ENCODE measurements at regions not wholly inside any gene's neighbourhood (a gene's known extent, or its start where the extent isn't known, plus 50 kb on each side); places are given as distances from the start of the nearest gene placed in this dataset.

DNA sequence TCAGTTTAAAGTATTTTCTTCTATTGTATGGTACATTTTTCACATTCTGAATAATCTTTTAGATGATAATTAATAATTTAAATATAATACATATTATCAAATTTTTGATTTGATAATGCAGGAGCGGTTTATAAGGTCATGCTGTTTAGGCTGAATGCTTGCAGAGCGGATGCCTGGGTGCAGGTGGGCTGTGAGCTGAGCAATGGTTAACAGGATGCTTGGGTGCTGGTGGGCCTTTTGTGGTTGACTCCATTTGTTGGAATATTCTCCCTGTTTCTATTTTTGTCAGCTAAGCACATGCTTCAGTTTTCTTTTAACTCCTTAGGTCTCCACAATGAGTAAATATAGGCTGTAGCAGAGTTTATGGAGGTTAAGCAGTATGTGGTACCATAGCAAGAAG is 1549.3 kb downstream of the OTOL1 start:
- DNase-seq (ENCODE audit: low read depth), result no peak

DNA sequence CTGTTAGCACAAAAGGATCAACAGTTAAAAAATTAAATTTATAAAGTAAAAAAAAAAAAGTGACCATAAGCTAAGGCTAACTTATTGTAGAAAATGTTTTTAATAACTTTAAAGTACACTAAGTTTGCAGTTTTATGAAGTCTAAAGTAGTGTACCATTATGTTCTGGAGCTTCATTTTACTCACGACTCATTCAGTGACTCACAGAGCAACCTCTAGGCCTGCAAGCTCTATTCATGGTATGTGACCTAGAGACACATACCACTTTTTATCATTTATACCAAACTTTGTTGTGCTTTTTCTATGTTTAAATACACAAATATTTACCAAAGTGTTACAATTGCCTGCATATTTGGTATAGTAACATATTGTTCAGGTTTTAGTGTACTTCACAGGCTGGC is 1552.3 kb downstream of the OTOL1 start:
- H3K4me3 ChIP-seq (ENCODE audit: low read depth, low read length), result no peak overlapping the region
- DNase-seq (ENCODE audit: low read depth), result no peak

More for the DNA sequence above, 1549.3 kb downstream of the OTOL1 start:
- no peak overlapping the region for H3K4me3 ChIP-seq (ENCODE audit: low read depth, low read length)

DNA sequence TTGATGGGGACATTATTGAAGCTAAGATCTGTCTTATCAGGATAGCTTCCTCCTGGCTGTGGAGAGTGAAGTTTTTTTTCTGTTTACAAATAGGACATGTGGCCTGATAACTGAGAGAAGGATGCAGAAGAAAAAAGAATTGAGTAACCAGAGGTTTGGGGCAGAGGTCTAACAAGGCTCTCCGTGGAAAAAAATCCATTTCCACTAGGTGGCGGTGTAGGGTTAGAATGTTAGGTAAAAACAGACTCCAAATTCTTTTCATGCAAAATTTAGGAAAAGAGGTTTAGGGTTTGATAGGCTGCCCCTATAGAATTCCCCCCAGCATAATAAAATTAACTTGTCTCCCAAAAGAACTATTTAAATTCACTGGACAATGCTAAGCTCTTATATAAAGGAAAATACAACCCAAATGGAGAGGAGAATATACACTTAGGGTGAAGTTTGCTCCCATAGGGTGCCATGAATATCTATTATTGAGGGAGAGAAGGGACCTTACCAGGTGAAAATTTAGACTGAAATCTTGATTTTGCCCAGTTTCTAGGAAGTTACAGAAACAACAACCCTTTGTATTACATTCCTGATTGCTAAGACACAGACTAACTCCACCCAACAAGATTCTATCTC is 1560.4 kb downstream of the OTOL1 start:
- no peak overlapping the region for H3K4me3 ChIP-seq (ENCODE audit: low read depth, low read length)
- DNase-seq (ENCODE audit: low read depth), result no peak

DNA sequence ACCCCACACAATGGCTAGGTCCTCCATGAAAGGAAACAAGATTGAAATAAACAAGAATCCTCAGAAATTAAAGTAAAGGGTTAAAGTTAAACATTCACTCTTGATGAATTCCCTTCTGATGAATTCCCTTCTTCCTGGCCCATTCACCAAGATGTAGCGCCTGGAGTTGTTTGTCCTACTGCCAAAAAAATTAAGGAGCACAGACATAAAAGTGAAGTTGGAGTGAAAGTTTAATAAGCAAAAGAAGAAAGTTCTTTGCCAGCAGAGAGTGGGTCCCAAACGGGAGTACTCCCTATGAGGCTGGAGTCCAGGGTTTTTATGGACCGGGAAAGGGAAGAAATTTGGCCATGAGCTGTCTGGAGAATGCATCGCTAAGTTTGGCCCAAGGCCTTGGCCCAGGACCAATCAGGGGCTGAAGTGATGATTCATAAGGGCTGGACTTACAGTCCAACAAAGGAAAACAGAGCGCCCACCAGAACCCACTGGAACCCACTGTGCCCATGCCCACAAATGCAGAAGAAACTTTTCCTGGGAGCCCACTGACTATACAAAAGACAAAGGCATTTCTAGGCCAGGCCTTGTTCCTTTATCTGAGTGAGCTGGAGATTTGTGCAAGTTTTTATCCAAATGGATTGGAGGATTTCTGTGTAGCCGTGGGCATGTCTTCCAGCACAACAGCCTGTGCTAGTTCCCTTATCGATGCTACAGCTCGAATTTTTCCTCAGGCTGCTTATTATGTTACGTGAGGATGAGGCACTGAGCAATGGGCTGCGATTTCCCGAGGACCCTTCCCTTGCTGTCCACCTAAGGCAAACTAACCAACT is 1561.6 kb downstream of the OTOL1 start:
- DNase-seq (ENCODE audit: low read depth), result no peak
- H3K4me3 ChIP-seq (ENCODE audit: low read depth, low read length), result no peak overlapping the region

DNA sequence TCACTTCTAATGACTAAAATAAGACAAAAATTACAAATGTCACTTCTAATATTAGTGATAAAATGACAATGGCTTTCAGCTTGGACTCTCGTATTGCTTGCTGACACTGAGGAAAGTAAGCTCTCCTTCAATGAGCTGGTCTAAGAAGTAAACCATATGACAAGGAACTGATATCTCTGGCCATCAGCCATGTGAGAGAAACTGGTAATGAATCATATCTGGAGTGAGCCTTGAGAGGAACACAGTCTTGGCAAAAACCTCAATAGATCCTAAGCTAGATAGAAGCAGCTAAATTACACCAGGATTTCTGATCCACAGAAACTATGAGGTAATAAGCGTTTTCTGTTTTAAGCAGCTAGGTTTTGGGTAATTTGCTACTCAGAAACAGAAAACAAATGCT is 1575.1 kb downstream of the OTOL1 start:
- H3K4me3 ChIP-seq (ENCODE audit: low read depth, low read length), result no peak overlapping the region
- DNase-seq (ENCODE audit: low read depth), result peak; percentile 57
